WTC11 (cell line): ENCODE measurements at regions not wholly inside any gene's neighbourhood (a gene's known extent, or its start where the extent isn't known, plus 50 kb on each side); places are given as distances from the start of the nearest gene placed in this dataset.

Experiments
- ATF2 ChIP-seq: sonication (generic); formaldehyde crosslinking; IDR thresholded peaks from 2 replicates; pipeline ENCODE4 v1.8.1; 2022; ENCODE audit warnings: low read depth, missing genetic modification reagents, borderline replicate concordance
- CREM ChIP-seq: sonication (generic); formaldehyde crosslinking; IDR thresholded peaks from 2 replicates; pipeline ENCODE4 v1.8.1; 2022; ENCODE audit warnings: mild to moderate bottlenecking, missing genetic modification reagents, moderate library complexity
- CTCF ChIP-seq: fragments of 200-600 bp; IDR thresholded peaks from 2 replicates; pipeline ENCODE4 v1.8.0; 2022; ENCODE audit warnings: antibody characterized with exemption
- E2F4 ChIP-seq: sonication (generic); formaldehyde crosslinking; IDR thresholded peaks from 2 replicates; pipeline ENCODE4 v1.8.1; 2022; ENCODE audit warnings: low read depth, mild to moderate bottlenecking, moderate library complexity, missing genetic modification reagents, borderline replicate concordance
- TF ChIP-seq, protein P1 (sequence below): sonication (generic); formaldehyde crosslinking; IDR thresholded peaks from 2 replicates; pipeline ENCODE4 v1.8.1; 2023; ENCODE audit warnings: mild to moderate bottlenecking, missing genetic modification reagents

- no peak for TF ChIP-seq CTCF
- TF ChIP-seq CREM (CRISPR knock-in tag): no peak
- no peak for TF ChIP-seq ATF2
- TF ChIP-seq E2F4: no peak
- TF ChIP-seq, protein P1, sequence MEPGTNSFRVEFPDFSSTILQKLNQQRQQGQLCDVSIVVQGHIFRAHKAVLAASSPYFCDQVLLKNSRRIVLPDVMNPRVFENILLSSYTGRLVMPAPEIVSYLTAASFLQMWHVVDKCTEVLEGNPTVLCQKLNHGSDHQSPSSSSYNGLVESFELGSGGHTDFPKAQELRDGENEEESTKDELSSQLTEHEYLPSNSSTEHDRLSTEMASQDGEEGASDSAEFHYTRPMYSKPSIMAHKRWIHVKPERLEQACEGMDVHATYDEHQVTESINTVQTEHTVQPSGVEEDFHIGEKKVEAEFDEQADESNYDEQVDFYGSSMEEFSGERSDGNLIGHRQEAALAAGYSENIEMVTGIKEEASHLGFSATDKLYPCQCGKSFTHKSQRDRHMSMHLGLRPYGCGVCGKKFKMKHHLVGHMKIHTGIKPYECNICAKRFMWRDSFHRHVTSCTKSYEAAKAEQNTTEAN: no peak
Measured at GRCh38 chr18:11357678-11358077, 208.3 kb upstream of the PIEZO2 start.
